Epidermal melanocyte (primary cell): ENCODE measurements at regions not wholly inside any gene's neighbourhood (a gene's known extent, or its start where the extent isn't known, plus 50 kb on each side); places are given as distances from the start of the nearest gene placed in this dataset.

Source experiments
- DNase-seq: peaks from one replicate; pipeline ENCODE4 v3.0.0; 2011; ENCODE audit warnings: low spot score; ENCODE audit not compliant: insufficient read length

DNA sequence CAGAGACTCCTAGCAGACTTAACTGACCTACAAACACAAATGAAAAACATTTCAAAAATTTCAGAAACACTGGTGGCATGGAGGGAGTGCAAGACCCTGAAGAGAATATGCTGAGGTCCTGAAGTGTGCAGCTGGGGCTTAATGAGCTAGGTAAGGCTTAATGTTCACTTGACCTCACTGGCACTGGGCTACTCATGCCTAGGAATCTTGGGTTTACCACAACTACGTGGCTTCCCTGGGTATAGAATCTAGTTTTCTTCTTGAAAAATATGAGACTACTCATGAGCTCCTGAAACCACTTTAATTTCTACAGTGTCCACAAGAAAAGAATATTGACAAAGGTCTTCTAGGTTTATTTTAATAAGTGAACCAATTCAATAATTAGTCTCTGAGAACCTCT lies 139.8 kb downstream of the HNMT start:
- no peak for DNase-seq

DNA sequence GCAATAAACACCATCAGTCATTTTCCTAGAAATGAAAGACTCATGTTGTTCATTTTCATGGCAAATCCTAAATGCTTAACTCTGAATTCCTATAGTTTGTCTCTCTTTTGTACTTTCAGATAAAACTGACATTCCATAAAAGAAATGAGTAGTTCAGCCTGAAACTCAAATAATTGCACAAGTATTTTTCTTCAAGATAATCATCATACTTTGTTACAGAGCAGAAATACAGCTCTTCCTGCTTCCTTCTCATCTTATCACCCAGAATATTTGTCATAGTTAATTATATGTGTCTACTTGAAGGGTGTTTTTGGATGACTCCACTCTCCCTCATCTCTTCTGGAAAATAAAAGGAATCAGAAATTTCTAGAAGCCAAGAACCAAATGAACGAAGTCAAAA lies 141.1 kb downstream of the HNMT start:
- no peak for DNase-seq

DNA sequence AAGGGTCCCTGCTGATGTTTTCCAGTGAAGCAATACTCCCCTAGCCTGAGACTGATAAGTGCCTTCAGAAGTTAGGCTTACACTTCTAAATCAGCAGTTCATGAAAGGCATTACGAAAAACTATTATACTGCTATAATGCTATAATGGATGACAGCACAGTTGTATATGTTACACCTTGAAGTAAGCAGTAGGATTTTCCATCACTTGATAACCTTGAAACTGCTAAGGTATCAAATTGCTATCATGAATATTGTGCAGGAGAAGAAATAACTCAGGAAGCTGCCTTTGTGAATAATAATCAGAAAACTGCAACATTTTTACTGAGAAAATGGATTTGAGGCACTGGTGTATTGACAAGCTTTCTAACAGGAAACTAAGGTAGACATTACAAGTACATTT lies 142.3 kb downstream of the HNMT start:
- DNase-seq, result no peak

DNA sequence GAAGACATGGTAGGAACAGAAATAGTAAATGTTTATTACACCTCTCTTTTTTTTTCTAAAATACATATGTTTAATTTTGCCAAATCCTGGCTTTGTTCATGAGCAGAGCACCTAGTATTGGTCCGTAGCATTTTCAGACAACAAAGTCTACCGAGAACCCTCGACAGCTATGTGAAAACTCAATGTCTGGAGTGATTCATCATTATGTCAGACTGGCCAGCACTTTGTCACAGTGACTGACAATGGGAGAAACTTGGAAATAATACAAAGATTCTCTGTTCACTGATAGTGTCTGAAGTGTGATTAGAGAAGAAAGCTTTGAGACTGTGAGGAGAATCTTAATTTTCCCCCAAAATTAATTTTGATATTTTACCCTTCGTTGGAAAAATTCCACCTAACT lies 143.0 kb downstream of the HNMT start:
- no peak for DNase-seq

DNA sequence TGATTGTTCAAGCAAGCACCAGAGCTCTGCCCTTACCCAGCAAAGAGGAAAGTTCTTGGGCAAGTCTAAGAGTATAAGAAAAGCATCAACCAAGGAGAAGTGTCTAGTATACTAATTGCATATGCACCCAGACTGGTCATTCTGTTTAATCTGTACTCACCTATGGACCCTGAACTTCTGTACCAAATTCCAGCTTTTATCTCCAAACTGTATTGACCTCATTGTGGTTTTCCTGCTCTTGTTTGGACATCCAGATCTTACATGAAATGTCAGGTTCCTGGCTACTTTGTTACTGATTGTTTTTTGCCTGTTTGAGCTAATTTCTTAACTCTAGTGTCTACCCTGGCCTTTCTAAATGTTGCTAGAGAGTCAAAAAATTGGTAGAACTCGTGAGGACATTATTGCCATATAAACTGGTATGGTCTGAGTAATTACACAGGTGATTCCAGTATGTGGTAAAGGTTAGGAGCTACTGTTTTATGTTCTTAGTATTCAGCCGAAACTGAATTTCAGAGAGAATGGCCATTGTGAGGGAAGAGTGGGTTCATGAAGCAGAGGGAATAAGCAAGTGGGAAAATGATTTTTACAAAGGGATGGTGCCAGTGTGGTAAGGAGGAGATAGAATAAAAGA lies 146.3 kb downstream of the HNMT start:
- no peak for DNase-seq

DNA sequence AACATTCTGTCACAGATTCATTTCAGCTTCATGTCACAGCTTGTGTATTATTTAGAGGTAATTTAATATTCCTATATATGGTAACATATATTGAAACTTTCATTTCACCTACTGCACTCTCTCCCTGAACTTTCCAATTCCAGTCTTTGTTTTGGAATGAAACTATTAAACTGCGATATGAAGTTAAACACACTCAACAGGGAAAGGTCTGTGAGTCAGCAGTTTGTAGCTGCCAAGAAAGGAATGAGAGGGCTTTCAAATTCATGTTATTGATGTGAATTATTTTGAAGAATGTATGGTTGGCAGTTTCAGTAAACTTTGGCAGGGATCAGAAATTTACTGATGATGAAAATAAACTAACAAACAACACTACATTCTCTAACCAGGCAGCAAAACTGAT lies 148.3 kb downstream of the HNMT start:
- no peak for DNase-seq

DNA sequence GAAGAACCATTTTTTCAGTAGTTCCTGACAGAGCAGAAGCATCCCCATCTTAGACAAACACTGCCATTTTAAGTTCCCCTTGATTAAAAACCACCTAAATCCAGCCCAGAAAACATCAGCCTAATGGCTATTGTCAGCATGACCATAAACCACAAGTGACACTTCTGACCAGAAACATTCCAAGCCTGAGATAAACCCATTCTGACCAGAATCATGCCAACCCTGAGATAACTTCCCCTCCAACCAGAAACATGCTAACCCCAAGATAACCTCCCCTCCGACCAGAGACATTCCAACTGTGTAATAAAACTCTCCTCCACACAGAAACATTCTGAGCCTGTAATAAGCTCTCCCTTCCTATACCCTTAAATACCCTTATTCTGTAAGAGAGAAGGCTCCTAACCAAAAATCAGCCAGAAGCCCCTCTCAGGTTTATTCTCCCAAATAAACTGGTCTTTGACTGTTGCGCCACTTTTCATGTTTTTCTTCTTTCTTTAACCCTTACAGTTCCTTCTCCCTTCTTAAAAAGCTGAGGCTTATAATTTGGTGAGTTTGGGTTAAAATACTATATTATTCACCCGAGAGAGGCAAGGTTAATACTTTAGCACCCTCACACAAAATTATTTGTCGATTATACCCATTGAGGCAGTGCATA lies 149.7 kb downstream of the HNMT start:
- DNase-seq, result no peak

DNA sequence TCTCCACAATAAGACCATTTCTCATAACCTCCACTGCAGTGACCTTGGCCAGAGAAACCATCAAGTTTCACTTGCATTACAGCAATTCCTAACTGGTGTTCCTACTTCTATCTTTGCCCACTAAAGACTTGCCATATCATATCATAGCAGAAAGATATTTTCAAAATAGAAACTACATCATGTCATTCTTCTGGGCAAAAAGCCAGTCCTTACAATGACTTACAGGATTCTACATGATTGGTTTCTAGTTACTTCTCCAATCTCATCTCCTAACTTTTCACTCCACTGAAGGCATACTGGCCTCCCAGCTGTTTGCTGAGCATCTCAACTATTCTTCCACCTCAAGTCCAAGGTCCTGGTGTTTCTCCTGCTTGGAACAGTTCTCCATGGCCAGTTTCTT lies 151.4 kb downstream of the HNMT start:
- DNase-seq, result no peak

DNA sequence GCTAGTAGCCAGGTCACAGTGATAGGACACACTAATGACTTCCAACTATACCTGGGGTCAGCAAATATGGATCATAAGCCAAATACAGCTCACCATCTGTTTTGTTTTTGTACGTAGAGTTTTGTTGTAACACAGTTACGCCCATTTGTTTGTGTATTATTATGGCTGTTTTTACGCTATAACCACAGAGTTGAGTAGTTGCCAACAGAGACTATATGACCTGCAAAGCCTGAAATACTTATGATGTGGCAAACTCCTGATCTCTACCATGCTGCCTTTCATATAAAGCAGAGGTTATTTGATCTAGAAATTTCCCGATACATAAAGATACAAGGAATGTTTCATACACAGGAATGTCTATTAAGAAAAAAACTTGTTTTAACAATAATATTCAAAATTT lies 152.2 kb downstream of the HNMT start:
- no peak for DNase-seq

DNA sequence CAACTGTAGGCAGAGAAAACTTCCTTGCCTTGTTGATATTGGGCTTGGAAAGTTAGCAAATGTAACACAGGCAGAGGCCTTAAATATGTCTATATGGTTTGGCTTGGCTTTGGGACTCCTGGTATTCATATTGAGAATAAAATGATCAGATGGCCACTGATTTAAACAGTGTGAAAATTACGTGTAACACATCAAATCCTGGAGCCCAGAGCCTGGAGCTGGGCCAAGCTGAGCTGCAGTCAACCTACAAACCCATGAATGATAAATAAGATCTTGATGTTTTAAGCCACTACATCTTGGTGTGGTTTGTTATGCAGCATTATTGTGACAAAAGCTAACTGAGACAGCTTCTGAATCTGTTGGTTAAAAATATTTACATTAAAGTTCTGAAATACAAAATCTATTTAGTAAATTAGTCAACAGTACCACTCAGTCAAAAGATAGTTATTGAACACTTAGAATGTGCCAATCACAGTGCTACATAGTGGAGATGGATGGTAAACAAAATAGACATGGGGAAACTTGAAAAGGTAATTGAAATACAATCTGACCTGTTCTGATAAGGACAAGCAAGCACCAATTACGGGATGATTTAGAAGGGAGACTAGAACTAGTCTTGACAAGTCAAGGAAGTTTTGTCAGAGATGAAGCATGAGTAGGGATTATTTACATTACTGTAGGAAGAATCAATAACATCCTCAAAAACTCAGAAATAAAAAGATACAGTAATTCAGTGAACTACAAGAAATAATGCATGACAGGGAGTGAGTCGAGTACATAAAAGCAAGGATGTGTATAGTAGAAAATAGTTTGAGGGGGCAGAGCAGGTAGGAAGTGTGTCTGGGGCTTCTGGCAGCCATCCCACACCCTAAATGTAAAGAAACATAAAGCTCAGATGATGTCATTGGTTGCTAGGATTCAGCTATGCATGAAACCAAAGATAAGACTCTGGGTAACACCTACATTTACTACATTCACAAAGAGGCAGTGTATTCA lies 157.7 kb downstream of the HNMT start:
- no peak for DNase-seq

DNA sequence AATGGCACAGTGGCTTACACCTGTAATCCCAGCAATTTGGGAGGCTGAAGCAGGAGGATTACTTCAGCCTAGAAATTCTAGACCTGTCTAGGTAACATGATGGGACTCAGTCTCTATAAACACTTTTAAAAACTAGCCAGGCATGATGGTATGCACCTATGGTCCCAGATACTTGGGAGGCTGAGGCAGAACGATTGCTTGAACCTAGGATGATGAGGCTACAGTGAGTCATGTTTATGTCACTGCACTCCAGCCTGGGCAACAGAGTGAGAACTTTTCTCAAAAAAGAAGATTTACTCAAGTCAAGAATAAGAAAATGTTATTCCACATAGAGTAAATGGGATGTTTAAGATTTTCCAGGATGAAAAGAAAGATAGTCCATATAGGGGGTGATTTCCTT lies 158.6 kb downstream of the HNMT start:
- DNase-seq, result no peak

DNA sequence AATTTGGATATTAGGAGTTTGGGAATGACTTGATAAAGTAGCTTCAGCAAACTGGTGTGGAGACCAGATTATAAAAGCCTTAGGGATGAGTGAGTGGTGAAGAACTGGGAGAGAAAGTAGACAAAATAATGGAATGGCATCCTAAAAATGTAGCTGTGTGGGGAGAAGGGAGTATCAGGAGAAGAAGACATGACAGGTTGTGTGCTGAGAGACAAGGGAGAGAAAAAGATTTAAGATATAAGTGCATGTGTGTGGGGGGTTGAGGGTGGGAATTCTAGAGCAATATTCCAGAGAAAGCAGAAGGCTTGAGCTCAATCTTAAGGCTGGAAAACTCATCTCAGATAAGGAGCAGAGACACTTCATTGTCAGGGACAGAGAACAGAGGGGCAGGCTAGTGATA lies 159.5 kb downstream of the HNMT start:
- DNase-seq, result no peak

DNA sequence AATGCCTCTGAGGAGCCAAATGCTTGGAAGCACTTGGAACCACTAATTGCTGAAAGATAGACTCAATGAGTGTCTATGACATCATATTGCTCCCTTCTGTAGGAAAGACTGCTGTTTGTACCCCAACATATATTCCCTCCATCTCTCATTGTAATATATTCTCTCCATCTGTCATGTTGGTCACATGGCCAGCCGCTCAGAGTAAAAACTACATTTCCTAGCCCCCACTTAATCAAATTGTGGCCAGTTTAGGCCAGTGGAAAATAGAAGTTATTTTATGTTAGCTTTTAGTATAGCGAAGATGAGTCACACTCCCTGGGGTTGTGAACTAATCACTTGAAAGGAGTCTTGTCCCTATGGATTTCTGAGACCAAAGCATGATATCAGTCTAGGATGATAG lies 160.2 kb downstream of the HNMT start:
- DNase-seq, result no peak

DNA sequence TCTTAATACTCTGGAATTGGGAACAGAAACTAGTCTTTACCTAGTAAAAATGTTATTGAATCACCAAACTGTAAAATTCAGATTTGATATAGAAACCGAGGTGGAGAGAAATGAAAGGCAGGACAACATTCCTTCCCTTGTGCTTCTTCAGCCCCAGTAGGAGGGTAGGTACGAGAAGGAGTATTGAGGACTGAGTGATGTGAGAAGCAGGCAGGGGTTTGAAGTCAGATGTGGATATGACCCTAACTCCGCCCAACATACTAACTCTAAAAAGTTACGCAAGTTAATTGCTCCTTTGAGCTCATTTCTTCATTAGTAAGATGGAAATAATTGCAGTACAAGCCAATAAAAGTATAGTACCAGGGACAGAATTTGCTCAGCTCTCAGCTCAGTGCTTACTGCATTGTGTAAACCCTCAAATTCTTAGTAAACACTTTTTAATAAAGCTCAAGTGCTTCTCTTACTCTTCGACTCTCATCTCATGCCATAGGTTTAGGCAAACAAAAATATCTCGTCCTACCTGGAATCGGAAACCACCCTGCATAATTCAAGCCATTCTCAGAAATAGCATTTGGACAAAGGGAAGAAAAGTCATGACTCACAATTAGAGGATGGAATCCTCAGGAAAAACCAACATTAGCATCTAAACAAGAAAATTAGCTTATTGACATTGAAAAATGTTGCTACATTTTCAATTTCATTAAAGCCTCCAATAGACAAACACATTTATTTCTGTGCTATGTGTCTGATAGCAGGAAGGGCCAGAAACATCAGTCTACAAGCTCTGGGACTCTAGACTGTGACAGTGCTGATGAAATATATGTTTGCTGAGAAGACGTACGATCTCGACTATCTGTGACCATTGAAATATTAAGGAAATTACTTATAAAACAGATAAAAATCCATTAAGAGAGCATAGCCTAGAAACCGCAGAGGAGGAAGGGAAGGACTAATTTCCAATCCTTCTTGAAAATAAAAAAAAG lies 161.3 kb downstream of the HNMT start:
- DNase-seq, result no peak

DNA sequence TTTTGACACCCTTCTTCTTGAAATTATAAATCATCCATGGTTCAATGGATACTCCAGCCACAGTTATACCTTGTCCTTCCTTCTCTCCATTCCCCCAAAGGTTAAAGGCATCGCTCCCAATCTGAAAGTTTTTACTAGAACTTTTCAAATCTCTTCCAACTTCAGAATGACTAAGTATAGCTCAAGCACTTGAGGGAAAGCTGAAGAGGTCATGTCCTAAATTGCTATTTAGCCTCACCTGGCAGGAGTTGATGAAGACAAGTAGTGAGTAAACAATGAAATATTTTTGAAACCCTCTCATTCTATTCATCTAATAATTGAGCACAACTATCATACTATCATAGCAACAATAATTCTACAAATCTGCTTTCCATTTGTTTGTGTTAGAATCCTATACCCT lies 167.8 kb downstream of the HNMT start:
- DNase-seq, result no peak

DNA sequence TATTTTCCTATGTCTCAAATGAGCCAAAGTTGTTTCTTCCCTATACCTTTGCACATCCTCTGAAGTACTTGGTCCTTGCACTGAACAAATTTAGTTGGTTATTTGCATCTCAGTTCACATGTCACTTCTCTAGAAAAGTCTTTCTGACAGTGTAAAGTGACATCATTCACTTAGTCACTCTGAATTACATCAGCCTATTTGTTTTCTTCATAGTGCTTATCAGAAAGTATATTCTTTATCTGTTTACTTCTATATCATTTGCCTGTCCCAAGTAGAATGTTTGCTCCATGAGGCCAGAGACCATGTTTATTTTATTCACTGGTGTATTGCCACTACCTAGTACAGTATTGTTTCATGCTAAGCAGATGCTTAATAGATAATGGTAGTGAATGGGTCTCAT lies 173.7 kb downstream of the HNMT start:
- DNase-seq, result no peak

DNA sequence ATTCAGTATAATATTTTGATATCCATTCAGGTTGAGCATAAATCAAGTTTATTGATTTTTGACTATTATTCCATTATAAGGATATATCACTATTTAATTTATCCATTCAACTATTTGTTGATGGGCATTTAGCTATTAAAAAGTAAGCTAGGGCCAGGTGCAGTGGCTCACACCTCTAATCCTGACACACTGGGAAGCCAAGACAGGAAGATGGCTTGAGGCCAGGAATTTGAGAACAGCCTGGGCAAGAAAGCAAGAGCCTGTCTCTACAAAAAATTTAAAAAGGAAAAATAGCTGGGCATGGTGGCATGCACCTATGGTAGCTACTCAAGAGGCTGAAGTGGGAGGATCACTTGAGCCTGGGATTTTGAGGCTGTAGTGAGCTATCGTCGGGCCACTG lies 183.5 kb downstream of the HNMT start:
- no peak for DNase-seq

DNA sequence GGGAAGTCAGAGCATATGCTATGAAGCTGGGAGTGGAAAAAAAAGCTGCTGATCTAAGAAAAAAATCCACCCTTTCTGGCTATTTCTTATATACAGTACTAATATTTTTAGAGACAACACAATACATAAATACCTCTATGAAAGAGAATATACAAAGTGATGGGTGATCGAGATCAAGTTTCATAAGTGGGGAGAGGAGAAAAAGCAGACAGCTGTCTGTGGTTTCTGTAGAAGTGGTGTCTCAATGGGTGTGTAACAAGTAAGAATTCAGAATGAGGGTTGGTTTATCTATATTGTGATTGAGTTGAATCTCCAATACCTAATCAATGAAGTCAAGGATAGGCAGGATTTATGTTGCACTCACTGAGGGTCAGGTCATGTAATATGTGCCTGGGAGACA lies 191.0 kb downstream of the HNMT start:
- no peak for DNase-seq

DNA sequence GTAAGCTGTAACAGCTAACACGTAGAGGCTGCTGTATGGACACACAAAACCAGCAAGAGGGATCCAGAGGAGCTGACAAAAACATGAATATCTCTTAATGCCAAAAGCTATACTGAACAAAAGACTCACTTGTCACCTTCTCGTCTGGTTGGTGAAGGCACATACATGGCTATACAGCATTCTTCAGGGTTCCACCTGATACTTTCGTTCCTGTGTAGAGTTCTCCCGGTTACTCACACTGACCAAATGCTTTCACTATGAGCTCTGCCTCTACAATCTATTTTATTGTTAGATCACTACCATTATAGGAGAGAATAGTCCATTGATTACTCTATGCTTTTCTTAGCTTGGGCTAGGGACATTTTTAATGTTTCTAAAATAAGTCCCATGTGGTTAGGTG lies 193.1 kb downstream of the HNMT start:
- DNase-seq, result no peak

DNA sequence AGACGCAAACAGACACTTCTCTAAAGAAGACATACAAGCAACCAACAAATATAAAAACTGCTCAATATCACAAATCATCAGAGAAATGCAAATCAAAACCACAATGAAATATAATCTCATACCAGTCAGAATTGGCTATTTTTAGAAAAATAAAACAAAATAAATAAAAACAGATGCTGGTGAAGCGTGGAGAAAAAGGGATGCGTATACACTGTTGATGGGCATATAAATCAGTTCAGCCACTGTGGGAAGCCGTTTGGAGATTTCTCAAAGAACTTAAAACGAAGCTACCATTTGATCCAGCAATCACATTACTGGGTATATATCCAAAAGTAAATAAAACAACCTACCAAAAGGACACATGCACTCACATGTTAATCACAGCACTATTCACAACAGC lies 206.2 kb downstream of the HNMT start:
- DNase-seq, result no peak

DNA sequence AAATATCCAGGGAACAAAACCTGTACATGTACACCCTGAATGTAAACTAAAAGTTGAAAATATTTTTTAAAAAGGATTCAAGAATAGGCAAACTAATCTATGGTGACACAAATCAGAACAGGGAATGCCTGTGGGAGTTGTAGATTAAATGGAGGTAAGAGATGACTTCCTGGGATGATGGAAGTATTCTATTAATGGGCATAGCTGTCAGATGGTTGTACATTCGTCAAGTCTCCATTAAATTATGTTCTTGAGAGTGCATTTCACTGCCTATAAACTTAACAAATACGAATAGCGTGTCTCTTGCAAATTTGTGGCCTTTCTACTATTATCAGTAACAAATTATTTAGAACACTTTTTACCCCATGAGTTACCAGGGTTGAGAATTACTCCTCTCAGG lies 207.0 kb downstream of the HNMT start:
- no peak for DNase-seq
